Fibroblast of lung (primary cell): ENCODE measurements at regions not wholly inside any gene's neighbourhood (a gene's known extent, or its start where the extent isn't known, plus 50 kb on each side); places are given as distances from the start of the nearest gene placed in this dataset.

Experiments
- CTCF ChIP-seq, 2 donors: IDR thresholded peaks in 1 of 2; conservative IDR thresholded peaks in 1 of 2; 1 replicate in 1 of 2; 2 replicates in 1 of 2; pipeline ENCODE4 v1.5.1; 2011 to 2012; ENCODE audit warnings: low read length in 2 of 2, control low read depth in 1 of 2, inconsistent platforms in 1 of 2, low read depth in 1 of 2, mild to moderate bottlenecking in 1 of 2
- EZH2 ChIP-seq: IDR thresholded peaks from 2 replicates; pipeline ENCODE4 v1.5.1; 2012; ENCODE audit warnings: low read length, control low read depth, mild to moderate bottlenecking; ENCODE audit errors: missing control alignments

GRCh38 chr12:97638739-97639138 is 176.1 kb downstream of the RMST start:
- TF ChIP-seq CTCF (conservative IDR thresholded peaks at IDR 0.05 in 1 of 2, IDR thresholded peaks at IDR 0.05 in 1 of 2; ENCODE audit: low read depth in 1 of 2, low read length in 2 of 2) = no peak
- TF ChIP-seq EZH2 = no peak
